Skin epidermis (tissue), 12 donors: ENCODE measurements at regions not wholly inside any gene's neighbourhood (a gene's known extent, or its start where the extent isn't known, plus 50 kb on each side); places are given as distances from the start of the nearest gene placed in this dataset.

Source experiments
- H3K27ac ChIP-seq, 21 experiments: fragments of 200-600 bp; sonication (generic) in 11 of 21; one replicate each; pipeline ENCODE4 v1.5.0; 2020; ENCODE audit warnings: mild to moderate bottlenecking in 3 of 21, inconsistent platforms in 2 of 21, moderate library complexity in 2 of 21
- H3K4me3 ChIP-seq, 7 experiments: fragments of 200-600 bp; sonication (generic) in 2 of 7; one replicate each; pipeline ENCODE4 v1.5.0; 2020; ENCODE audit warnings: inconsistent platforms in 2 of 7, mild to moderate bottlenecking in 2 of 7, moderate library complexity in 1 of 7

- Histone ChIP-seq H3K27ac (no peak overlapping the region), H3K4me3 (no peak overlapping the region)
Observed at GRCh38 chr5:38712391-38712790, 133.4 kb upstream of the OSMR start.

GRCh38 chr5:38714240-38714639 is 131.6 kb upstream of the OSMR start:
- Histone ChIP-seq H3K4me3 (no peak overlapping the region), H3K27ac (no peak overlapping the region)

- no peak overlapping the region for H3K27ac ChIP-seq
- no peak overlapping the region for H3K4me3 ChIP-seq
Observed at GRCh38 chr5:38714703-38715355, 131.0 kb upstream of the OSMR start.

GRCh38 chr5:38715696-38716095 is 130.1 kb upstream of the OSMR start:
- Histone ChIP-seq H3K27ac (no peak overlapping the region), H3K4me3 (no peak overlapping the region)

- no peak overlapping the region for H3K27ac ChIP-seq
- no peak overlapping the region for H3K4me3 ChIP-seq
Observed at GRCh38 chr5:38716516-38716915, 129.3 kb upstream of the OSMR start.

- H3K27ac ChIP-seq: peak overlapping the region in 8 of 21 experiments; percentile 31 to 73 (median 55)
- no peak overlapping the region for H3K4me3 ChIP-seq
Observed at GRCh38 chr5:38718771-38719391, 126.9 kb upstream of the OSMR start.

- Histone ChIP-seq H3K4me3 (no peak overlapping the region), H3K27ac (peak overlapping the region in 9 of 21 experiments; percentile 32 to 73 (median 47))
Observed at GRCh38 chr5:38719403-38719802, 126.4 kb upstream of the OSMR start.

- Histone ChIP-seq H3K4me3 (no peak overlapping the region), H3K27ac (peak overlapping the region in 7 of 21 experiments; percentile 35 to 73 (median 47))
Observed at GRCh38 chr5:38719916-38720315, 125.9 kb upstream of the OSMR start.

GRCh38 chr5:38720554-38721361 is 125.1 kb upstream of the OSMR start:
- no peak overlapping the region for H3K27ac ChIP-seq

GRCh38 chr5:38722918-38723317 is 122.9 kb upstream of the OSMR start:
- Histone ChIP-seq H3K4me3 (no peak overlapping the region), H3K27ac (peak overlapping the region in 1 of 21 experiments; percentile 21)

More at GRCh38 chr5:38720554-38721361, 125.1 kb upstream of the OSMR start:
- H3K4me3 ChIP-seq: no peak overlapping the region

GRCh38 chr5:38723426-38723825 is 122.4 kb upstream of the OSMR start:
- peak overlapping the region in 1 of 21 experiments; percentile 21 for H3K27ac ChIP-seq
- H3K4me3 ChIP-seq: no peak overlapping the region

GRCh38 chr5:38724301-38725030 is 121.3 kb upstream of the OSMR start:
- no peak overlapping the region for H3K27ac ChIP-seq
- no peak overlapping the region for H3K4me3 ChIP-seq

GRCh38 chr5:38725371-38725865 is 120.4 kb upstream of the OSMR start:
- Histone ChIP-seq H3K4me3 (no peak overlapping the region), H3K27ac (no peak overlapping the region)

- H3K27ac ChIP-seq: no peak overlapping the region
- no peak overlapping the region for H3K4me3 ChIP-seq
Observed at GRCh38 chr5:38726279-38726678, 119.5 kb upstream of the OSMR start.

- no peak overlapping the region for H3K27ac ChIP-seq
- H3K4me3 ChIP-seq: no peak overlapping the region
Observed at GRCh38 chr5:38728029-38728428, 117.8 kb upstream of the OSMR start.

GRCh38 chr5:38731461-38731860 is 114.4 kb upstream of the OSMR start:
- no peak overlapping the region for H3K4me3 ChIP-seq
- H3K27ac ChIP-seq: no peak overlapping the region

- H3K27ac ChIP-seq: peak overlapping the region in 1 of 21 experiments; percentile 44
Observed at GRCh38 chr5:38734353-38734752, 111.5 kb upstream of the OSMR start.

GRCh38 chr5:38736089-38736488 is 109.7 kb upstream of the OSMR start:
- no peak overlapping the region for H3K27ac ChIP-seq
- H3K4me3 ChIP-seq: no peak overlapping the region

More at GRCh38 chr5:38734353-38734752, 111.5 kb upstream of the OSMR start:
- H3K4me3 ChIP-seq: no peak overlapping the region

- Histone ChIP-seq H3K27ac (no peak overlapping the region), H3K4me3 (no peak overlapping the region)
Observed at GRCh38 chr5:38737976-38738375, 107.8 kb upstream of the OSMR start.
